ENCODE measurements at regions not wholly inside any gene's neighbourhood (a gene's known extent, or its start where the extent isn't known, plus 50 kb on each side); places are given as distances from the start of the nearest gene placed in this dataset.

GRCh38 chr2:150538651-150539201 lies 51.3 kb upstream of the RND3 start:
- Histone ChIP-seq H3K36me3 (ENCODE audit: low read depth, missing control alignments) (no peaks in the 10 kb centered on the region), H3K4me1 (no peaks in the 10 kb centered on the region), H3K27me3 (no peaks in the 10 kb centered on the region), H3K27ac (no peak overlapping the region), H3K4me3 (no peak overlapping the region), H3K9me3 (no peaks in the 10 kb centered on the region)
- TF ChIP-seq CTCF (IDR thresholded peaks at IDR 0.05) (no peak), POLR2A (IDR thresholded peaks at IDR 0.05) (no peak)
- intact Hi-C loops (cut with DNase I; ENCODE audit: low total_unique reads), result no loop called here
- WGBS, 2 donors, result 31 to 46% methylated on average over 7 of the region's 7 CpGs
- DNase-seq, result no peak

All from testis (tissue), 2 donors.